Stimulated activated CD4-positive, alpha-beta T cell treated with anti-CD3 and anti-CD28 coated beads, TNF-alpha, amount 100 ng/mL, for 4 hours (primary cell): ENCODE measurements at regions not wholly inside any gene's neighbourhood (a gene's known extent, or its start where the extent isn't known, plus 50 kb on each side); places are given as distances from the start of the nearest gene placed in this dataset.

Experiments
- DNase-seq, 3 experiments: peaks; one replicate each; pipeline ENCODE4 v3.0.0-alpha.2; 2020; ENCODE audit warnings: low read depth in 3 of 3

DNA sequence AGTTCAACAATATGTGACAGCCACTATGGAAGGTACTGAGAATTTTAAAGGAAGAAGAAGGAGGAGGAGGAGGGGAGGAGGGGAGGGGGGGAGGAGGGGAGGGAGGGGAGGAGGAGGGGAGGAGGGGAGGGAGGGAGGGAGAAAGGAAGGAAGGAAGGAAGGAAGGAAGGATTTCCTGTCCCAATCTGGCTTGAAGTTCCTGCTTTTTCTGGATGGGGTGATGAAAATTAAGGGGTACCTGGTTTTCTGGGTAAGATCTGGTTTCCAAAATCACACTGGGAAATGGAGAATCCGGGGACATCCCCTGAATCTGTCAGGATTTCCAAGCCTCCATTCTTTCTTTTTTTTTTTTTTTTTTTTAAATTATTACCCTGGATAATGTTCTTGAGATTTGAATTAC is 271.8 kb downstream of the MTX2 start:
- no peak for DNase-seq

DNA sequence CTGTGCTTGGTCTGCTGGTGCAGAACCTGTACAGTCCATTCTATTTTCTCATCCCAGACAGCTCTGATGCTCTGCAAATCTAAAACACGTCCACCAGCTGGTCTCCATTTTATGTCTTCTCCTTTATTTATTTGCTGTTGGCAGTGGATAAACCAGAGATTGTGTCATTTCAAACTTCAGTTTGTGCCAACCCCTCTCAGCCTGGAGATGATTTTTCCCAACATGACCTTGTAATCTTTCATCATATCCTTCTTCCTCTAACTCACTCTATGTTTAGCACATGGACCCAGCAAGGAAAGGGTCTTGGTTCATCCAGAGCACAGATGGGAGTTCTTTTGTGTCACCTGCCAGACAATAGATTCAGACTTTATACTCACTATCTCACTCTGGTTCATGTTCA is 273.2 kb downstream of the MTX2 start:
- DNase-seq = no peak

DNA sequence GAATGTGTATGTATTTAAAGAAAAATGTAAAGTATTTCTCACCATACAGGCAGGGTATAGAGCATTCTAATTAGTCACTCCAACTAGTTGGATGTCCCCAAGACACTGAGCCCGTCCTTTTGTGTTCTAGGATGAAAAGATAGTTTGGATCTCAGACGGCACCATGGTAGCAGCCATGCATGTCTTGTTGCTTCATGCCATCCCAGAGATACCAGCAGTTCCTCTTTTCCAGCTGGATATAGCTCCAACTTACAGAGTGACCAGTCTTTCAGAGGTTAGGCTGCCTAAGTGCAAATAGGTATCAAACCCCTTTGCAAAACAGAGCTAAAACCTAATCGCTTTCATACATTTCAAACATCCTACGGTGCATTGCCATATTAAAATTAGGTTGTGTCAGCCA is 275.3 kb downstream of the MTX2 start:
- DNase-seq = no peak

DNA sequence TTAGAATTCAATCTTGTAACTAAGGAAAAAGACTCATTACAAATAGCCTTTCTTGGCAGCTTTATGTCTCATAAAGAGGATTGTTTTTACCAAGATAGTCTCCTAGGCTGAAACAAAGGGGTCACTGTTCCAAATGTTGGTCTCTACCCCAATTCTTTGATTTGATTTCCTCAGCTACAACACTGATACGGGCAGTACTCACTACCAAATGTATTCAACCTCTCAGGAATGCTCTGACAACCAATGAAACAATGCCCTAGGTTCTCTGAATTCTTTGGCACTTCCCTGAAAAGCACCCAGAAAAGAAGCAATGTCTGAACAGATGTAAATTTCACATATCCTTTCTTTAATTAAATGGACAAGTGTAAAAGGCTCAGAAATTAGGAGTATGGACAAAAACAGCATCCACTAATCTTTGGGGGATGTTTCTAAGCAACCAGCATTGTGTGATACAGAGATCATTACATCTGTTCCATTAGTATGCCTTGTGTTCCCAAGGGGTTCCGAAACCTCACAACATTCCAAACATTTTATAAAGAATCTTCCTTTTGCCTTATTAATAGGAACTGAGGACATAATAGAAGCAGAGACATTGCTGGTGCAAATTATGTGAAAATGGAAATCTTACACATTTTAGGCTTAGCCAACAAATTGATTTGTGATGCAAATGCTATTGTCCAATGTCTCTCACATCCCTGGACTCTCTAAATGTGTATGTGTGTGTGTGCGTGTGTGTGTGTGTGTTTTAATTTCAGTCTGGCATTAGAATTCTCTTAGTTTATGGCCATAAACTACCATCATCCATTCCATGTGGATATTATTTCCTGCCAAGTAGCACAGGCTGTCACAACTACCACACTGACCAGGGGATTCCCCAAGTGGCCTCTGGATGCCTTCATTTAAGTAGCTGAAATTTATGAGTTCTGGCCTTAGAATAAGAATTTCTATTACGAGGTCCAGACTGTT is 276.0 kb downstream of the MTX2 start:
- no peak for DNase-seq

DNA sequence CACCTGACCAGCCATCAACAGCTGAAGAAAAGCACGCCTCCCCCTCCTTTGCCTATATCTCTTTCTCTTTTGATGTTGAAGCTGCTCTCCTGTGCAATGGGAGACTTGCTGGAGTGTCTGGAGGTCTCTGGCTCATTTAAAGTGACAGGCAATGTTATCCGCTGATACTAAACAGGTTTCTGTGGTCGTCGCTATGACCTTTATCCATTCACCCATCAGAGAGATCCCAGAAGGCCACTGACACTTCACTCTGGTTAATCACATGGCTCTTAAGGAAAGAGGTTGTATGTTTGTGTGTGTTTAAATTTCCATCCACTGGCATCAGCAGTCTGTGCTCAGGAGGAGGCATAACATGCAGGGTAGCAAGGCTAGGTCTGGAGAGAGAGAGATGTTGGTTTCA is 277.3 kb downstream of the MTX2 start:
- DNase-seq = no peak

DNA sequence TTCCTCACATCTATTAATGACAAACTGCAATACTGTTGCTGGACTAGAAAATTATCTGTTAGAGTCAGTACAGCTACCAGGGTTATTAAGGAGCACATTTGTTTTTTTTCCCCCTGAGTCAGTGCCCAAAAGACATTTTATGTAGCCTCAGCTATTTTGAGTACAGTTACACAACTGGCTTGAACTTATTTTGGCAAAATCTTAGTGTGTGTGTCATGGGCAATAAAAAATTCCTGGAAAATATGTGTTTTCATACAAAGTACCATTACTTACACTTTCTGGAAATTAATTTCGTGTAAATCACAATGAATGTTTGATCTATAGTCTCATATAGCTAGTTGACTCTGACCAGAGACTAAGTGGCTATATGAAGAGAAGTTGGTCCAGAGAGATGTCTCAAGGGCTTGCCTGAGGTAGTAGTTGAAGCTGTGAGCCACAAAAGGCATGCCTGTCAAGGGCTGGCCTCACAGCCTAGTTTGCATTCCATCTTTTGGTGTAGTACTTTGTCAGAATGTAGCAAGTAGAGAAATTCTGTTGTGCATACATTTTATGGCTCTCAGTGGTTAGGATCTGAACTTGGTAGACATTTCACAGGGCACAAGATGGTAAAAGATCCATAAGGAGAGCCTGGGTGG is 283.4 kb downstream of the MTX2 start:
- no peak for DNase-seq

DNA sequence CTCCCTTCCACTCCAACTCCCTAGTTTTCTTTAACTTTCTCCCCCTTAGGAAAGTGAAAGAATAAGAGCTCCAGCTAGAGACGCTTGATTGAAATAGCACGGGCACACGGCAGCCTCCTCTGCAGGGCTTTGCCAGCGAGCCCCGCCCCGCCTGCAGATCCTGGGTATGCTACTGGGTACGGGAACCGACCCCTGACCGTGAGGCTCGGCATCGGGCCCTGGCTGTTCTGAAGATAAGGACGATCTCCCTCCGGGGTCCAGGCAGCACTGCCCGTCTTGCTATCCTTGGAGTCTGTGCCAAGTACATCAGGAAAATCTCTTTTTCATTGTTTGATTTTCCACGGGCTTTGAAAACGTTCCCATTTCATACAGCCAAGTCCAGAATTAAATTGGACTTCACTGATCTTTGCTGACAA is 284.5 kb downstream of the MTX2 start:
- DNase-seq = peak in 2 of 3 experiments; percentile 3 to 5

DNA sequence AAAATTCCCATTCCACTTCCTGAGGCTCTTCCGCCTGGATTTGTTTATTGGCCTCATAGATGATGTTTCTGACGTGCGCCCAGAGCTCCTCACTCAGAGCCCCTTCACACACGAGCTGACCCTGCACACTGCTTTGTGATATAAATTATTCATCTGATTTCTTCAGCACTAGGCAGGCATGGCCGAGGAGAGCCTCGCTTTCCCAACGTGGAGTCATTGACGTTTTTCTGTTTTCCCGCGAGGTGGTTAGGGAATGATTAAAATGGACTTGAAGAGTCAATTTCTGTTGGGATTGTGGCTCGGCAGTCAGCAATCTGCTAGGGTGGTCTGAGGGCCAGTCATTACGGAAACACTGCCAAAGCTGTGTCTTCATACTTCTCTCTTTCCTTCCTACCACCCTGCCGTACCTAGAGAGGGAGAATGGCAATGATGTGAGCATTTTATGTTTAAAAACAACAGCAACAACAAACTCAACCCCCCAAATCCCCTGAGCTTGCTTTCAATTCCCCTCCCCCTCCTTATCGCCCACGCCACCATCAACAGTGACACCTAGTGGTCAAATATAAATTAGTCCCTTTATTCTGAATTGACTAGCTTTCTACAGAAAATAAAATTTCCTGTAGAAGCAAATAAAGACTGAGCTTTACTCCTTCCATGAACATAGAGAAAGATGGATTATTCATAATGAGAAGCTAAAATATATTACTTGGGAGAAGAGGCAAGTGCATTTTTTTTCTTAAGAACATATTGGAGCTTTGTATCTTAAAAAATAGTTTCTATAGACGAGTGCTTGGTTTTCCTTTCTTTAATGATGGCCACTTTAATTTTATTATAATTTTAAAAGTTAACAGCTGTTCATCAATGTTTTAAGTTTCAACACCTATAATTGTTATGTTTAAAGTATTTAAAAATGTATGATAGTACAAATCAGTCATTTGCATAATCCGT is 285.1 kb downstream of the MTX2 start:
- peak in 2 of 3 experiments; percentile 3 to 6 for DNase-seq

DNA sequence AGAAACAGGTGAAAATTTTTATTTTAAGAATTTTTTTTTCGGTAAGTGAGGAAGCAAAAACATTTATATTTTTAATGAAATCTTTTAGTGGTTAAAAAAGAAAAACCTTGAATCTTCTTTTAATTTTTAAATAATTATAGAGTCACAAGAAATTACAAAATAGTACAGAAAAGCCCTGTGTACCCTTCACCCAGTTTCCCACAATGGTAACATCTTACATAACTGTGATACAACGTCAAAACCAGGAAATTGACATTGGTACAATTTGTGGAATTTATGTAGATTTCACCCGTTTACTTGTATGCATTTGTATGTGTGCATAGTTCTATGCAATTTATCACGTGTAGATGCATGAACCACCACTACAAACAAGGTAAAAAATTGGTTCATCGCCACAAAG is 285.9 kb downstream of the MTX2 start:
- DNase-seq = no peak

DNA sequence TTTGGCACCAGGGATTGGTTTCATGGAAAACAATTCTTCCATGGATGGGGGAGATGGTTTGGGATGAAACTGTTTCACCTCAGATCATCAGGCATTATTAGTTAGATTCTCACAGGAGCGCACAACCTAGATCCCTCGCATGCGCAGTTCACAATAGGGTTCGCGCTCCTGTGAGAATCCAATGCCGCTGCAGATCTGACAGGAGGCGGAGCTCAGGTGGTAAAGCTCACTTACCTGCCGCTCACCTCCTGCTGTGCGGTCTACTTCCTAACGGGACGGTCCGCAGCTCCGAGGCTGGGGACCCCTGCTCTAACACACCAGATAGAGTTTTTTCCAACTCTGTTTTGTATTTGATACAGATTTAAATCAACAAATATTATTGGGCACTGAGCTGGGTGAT is 286.5 kb downstream of the MTX2 start:
- DNase-seq = no peak

DNA sequence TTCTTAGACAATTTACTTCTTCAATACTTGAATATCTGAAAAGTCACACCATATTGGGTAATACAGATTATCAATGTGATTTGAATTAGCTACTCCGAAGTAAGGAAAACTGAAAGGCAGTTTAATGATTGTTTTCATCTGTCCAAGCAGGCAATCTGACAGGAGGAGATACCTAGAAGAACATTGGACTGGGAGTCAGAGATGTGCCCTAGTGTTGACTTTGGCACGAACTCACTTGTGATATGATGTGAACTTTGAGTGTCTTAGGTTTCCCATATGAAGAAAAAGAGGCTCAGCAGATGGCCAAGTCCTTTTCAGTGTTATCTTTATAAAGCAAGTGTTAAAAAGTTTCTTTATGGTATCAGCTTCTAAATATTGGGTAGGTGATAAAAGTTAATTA is 287.1 kb downstream of the MTX2 start:
- no peak for DNase-seq

DNA sequence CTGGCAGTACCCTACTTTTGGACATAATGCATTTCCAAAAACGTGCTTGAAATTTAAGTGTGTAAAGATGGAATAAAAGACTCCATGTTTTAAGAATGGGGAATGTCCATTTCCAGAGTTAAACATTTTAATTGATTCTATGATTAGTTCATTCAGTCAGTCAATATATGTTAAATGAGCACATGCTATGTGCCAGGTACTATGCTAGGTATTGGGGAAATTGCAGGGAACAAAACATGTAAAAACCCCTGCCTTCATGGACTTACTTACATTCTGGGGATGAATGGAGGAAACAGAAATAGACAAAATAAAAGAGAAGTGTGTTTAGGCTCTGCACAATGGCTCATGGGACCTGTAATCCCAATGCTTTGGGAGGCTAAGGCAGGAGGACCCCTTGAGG is 288.6 kb downstream of the MTX2 start:
- DNase-seq = no peak

DNA sequence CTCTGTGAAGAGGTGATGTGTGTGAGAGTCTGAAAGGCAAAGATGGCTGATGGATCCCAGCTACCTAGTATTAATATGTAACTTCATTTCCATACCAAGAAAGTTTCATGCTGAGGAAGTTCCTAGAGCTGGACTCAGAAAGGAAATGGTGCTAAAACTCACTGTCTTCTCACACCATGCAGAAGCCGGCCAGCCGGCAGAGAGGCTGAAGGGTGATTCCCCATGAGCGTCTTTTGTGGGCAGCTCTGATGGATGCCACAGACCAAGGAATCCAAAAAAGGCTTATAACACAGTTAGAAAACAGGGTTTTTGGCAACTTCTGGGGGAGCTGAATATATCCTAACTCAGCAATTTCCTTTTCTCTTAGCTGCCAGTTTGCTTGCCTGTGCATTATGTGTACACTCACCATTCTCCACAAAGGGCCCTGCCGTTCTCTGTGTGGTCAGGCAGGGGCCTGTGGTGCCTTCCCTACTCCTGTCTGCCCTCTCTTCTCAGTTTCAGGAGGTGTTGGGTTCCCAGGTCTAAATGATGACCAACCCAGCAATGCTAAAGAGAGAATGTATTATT is 289.4 kb downstream of the MTX2 start:
- DNase-seq = no peak

DNA sequence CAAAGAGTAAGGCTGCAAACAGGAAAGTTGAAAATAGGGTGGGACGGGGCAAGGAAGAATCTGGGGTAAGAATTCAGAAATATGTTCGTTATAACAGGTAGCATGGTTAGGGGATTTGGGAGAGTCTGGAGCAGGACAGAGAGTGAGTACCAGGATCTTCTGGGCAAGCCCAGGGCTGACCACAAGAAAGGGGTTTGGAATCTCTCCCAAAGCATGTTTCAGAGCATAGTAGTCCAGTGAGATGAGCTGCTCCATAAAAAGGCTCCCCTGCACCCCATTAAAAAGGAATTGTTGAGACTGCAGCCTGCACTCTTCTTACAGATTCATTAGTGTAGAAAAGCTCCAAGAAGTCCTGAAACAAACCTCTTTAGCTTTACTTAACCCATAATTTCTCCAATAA is 291.1 kb downstream of the MTX2 start:
- no peak for DNase-seq

DNA sequence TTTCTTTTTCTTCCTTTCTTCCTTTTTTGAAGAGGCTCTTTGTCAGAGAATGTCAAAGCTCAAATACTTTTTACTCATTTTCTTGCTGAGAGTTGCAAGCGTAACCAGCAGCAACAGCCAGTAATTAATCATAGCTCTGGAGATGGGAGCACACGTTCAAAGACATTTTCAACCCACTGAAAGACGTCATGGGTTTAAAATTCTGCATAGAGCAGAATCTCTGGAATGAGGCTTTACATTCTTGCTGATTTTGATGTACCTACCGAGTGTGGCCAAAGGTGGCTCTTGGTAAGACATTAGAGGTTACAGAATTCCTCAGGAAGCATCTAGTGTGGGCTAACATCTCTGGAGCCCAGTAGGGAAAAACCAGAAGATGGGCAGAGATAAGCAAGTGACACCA is 292.5 kb downstream of the MTX2 start:
- no peak for DNase-seq

DNA sequence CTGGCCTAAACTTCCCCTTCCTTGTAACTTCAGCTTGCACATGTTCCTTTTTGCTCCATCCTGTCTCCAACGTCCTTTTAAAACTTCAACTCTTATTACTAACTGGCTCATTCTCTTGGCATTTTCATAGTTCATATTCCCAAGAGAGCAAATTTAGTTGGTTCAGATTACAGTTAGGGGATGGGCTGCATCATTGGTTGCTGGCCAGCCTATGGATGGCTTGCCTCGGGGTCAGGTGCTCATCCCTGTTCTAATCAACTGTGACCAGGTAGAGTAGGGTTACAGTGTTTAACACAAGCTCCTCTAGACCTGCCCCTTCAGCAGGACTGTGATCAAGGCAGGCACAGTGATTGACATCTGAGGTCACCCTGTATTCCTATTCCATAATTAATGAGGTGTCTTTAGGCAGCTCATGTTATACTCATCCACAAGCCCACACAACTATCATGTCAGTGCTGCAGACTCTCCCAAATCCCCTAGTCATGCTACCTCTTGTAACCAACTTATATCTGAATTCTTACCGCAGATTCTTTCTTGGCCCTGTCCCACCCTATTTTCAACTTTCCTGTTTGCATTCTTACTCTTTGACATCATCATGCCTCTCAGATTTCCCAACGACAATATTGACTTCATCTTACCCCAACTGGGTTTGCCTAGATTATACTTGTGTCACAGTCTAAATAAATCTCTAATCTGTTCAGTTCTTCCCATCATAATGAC is 293.3 kb downstream of the MTX2 start:
- no peak for DNase-seq

DNA sequence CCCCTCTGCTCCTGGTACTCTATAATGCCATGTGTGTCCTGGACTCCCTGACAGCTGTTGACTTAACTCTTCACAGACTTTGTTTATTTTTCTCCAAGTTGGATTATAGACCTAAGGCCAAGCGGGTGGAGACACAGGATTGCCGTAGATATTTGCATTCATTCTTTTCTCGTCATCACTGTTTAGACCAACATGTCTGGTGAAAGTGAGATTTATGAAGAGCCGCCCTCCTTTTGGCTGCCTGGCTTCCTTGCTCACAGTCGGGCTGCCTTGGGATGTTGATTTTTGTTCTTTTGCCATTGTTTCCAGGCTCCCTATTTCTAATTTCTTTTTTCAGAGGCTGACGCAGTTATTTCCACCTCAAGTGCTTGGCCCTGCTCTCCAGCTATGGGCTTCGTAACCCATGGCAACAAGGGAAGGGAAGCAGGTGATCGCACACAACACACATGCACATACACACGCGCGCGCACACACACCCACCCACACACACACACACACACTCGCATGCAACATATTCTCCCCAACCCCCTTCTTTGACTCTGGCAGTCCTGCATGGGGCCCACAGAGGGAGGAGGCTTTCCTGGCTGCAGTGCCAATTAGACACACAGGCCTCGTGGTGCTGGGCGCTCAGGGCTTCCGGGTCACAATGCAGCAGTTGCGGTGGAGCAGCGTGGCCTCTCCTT is 296.5 kb downstream of the MTX2 start:
- DNase-seq = no peak

DNA sequence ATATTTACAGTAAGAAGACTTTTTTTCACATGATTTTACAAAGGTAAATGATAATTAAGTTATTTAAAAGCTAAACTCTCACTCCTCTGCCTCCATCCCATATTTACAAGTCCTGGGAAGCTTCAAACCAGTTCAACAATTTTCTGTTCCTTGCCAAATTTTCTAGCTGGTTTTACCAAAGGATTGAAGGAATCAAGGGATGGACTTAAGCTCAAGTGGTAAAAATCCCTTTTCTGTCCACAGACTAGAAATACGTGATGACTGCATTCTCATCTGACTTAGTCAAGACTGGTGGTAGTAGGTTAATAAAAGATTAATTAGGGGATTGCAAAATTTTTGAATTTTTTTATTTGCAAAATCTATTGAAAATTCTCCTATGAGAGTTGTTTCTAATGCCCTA is 297.3 kb downstream of the MTX2 start:
- DNase-seq = no peak

DNA sequence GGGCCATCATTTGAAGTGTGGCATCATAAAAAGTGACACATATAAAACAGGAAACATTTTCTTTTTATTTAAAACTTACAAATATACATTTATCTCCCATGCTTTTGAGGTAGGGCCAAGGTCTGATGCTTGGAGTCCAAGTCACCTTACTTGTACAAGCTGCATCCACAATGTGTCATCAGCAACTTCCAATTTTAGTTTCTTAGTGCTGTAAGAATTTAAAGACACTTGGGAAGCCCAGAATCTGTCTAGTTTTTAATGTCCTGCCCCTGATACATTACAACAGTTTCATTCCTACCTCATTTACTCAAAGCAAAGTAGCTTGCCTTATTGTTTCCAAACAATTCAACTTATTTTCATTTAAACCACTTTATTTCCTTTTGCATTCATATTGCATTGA is 297.7 kb downstream of the MTX2 start:
- no peak for DNase-seq

DNA sequence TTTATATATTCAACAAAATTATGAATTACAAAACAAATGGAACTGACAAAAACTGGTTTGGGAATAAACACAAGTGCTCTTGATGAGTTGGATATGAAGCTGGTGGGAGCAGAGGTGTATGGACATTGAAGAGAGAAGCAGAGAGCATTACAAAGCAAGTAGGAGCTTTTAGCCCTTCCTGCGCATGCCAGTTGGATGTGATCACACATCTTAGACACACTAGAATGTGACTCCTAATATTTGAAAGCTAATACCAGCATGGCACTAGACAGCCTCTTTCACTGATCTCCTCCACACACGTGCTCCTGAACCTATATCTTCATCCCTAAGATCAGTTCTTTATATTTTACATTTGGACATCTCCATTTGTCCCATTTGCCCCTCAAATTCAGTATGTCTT is 298.1 kb downstream of the MTX2 start:
- no peak for DNase-seq

DNA sequence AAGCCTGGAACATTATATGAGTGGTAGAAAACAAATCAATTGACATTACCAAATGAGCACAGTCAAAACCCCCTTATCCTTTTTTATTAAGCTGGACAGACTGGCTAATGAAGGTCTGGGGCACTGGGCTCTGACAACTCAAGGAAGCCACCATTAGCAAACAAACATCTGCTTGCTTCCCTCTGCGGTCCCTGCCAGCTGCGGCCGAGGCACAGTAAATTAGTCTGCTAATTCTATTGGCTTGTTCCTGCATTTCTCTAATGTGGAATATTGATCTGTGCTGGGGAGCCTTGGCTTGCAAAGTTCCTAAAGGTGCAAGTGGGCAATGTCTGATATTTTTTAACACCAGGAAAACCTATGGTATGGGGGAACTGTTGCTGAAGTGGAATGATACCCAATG is 300.3 kb downstream of the MTX2 start:
- no peak for DNase-seq
